GM06990 (cell line): ENCODE measurements at regions not wholly inside any gene's neighbourhood (a gene's known extent, or its start where the extent isn't known, plus 50 kb on each side); places are given as distances from the start of the nearest gene placed in this dataset.

ENCODE experiments used
- DNase-seq: peaks from one replicate; pipeline ENCODE4 v3.0.0-alpha.2; 2011; ENCODE audit not compliant: insufficient read length; ENCODE audit errors: extremely low read depth
- H3K27me3 ChIP-seq: replicated peaks from 2 replicates; pipeline ENCODE4 v1.6.0; 2011; ENCODE audit warnings: low read length; ENCODE audit not compliant: control insufficient read depth, insufficient read depth
- H3K36me3 ChIP-seq: 2 replicates; pipeline ENCODE4 v1.5.1; 2011; ENCODE audit warnings: low read length; ENCODE audit not compliant: control insufficient read depth, insufficient read depth
- H3K4me3 ChIP-seq: replicated peaks from 2 replicates; pipeline ENCODE4 v1.5.1; 2011; ENCODE audit warnings: low read depth, mild to moderate bottlenecking, control low read depth, low read length
- CTCF ChIP-seq: IDR thresholded peaks from 2 replicates; pipeline ENCODE4 v1.5.1; 2011; ENCODE audit warnings: low read length, control low read depth, mild to moderate bottlenecking, inconsistent platforms; ENCODE audit not compliant: insufficient read depth, poor library complexity, severe bottlenecking

DNA sequence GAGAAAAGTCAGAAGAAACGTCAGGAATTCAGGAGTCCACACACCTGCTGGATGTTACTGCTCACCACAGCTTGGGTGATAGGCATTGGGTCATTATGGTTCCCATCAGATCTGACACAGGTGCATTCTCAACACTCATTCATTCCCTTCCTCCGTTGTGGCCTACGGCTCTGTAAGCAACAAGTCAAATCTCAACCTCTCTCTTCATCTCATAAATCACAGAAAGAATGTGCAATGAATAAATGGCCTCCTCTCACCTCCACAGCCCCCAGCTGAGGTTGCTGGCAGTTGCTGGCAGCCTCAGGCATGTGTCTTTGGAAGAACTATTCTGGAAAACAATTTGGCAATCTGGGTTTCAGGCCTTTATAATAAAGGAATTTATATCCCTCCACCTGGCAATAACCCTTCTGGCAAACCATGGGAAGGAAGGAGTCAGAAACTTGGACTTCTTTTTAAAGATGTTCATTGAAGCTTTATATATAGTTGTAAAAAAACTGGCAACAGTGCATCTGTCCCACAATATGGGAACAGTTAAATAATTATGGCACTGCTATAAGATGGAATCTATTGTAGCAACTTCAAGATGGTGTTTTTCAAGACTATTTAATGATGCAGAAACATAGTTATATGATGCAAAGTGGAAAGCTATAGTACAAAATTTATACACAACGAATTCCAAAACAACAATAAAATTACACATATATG, 175.4 kb downstream of the ANAPC1 start:
- no peak for DNase-seq
- no peaks in the 10 kb centered on the region for H3K27me3 ChIP-seq
- no peaks in the 10 kb centered on the region for H3K36me3 ChIP-seq
- H3K4me3 ChIP-seq = no peak overlapping the region
- TF ChIP-seq CTCF = no peak

GRCh38 chr2:111709321-111709720, 174.7 kb downstream of the ANAPC1 start:
- Histone ChIP-seq H3K4me3 (no peak overlapping the region), H3K27me3 (no peaks in the 10 kb centered on the region), H3K36me3 (no peaks in the 10 kb centered on the region)
- DNase-seq = no peak
- TF ChIP-seq CTCF = no peak

DNA sequence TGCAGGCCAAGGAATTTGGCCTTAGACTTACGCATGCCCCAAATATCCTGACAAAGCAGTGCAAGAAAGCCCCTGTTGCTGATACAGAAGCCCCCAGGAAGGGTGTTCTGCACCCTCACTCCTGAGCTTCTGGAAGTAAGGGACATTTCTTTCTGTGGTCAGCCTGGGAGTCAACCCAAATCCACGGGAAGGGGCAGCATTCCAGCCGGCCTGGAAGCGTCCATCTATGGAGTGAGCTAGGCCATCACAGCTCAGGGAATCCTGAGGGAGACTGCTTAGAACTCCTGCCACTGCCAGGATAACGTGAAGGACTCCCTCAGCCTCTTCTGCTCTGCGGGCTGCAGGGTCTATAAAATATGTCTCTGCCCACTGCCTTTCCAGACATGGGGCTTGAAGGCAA, 173.9 kb downstream of the ANAPC1 start:
- no peak overlapping the region for H3K4me3 ChIP-seq
- H3K27me3 ChIP-seq = no peaks in the 10 kb centered on the region; the same call in 1 of the 2 replicates
- DNase-seq = no peak
- H3K36me3 ChIP-seq = no peaks in the 10 kb centered on the region
- no peak for TF ChIP-seq CTCF

DNA sequence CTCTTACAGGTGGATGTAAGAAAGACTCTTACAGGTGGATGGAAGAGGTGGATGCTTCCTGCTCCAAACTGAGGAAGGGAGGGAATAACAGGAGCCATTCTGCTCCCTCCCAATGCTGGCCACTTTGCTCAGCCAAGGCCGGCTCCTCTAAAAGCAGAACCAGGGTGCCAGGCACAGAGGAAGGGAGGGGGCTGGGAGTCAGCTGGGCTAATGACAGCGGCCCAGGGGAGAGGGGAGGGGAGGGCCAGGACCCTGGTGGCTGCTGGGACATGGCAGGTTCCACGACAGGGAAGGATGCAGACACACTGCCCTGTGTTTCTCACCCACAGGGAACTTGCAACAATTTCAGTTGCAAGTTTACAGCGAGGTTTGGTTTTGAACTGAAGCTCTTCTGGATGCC, 173.4 kb downstream of the ANAPC1 start:
- Histone ChIP-seq H3K27me3 (no peaks in the 10 kb centered on the region; the same call in 1 of the 2 replicates), H3K4me3 (no peak overlapping the region), H3K36me3 (no peaks in the 10 kb centered on the region)
- DNase-seq = no peak
- no peak for TF ChIP-seq CTCF

DNA sequence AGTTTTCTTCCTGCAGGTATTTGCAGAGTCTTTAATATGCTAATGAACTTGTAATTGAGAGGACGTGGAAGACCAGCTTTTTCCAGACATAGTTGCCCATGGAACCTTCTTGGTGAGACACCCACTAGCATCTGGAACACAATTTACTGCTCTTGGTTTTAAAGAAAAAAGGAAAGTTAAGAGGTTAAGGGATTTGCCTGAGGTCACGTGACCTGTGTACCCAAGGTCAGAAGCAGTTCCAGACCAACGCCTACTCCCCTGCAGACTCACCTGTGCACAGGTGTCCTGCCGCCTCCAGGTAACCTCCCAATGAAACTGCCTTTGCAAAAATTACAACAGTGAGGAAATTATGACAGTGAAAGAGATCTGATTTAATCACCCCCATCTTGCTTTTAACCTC, 172.7 kb downstream of the ANAPC1 start:
- no peak for TF ChIP-seq CTCF
- Histone ChIP-seq H3K27me3 (no peaks in the 10 kb centered on the region; the same call in 1 of the 2 replicates), H3K4me3 (no peak overlapping the region), H3K36me3 (no peaks in the 10 kb centered on the region)
- DNase-seq = no peak

DNA sequence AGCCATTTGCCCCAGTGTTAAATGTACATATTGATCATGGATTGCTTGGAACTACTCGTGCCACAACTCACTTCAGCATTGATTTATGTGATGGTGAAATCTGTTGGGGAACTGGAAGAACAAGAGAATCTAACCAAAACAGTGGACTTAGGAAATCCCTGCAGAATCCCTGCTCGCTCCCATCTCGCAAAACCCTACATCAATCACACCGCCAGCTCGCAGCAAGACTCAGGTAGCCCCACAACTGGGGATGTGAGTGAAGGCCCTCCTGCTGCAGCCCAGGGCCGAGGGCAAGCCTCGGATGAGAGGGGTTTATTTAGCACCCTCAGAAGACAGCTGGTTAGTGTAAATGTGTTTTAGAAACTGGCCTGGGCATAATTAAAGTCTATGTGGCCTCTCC, 171.6 kb downstream of the ANAPC1 start:
- no peak for TF ChIP-seq CTCF
- no peak for DNase-seq
- no peak overlapping the region for H3K4me3 ChIP-seq
- no peaks in the 10 kb centered on the region for H3K36me3 ChIP-seq
- H3K27me3 ChIP-seq = no peaks in the 10 kb centered on the region; the same call in none of the 2 replicates
